Gastrocnemius medialis (tissue), 4 donors: ENCODE measurements at regions not wholly inside any gene's neighbourhood (a gene's known extent, or its start where the extent isn't known, plus 50 kb on each side); places are given as distances from the start of the nearest gene placed in this dataset.
"Not testable (repeated sequence)": the region's sequence is repeated elsewhere in the genome, so short reads cannot be mapped to it uniquely, and the experiment has no call there.

Experiments
- ATAC-seq, 2 donors: fragments of 150-250 bp; one replicate each; pipeline ENCODE4 v1.9.1; 2016
- DNase-seq, 2 donors: peaks; one replicate each; pipeline ENCODE4 v3.0.0-alpha.2; 2019
- H3K27ac ChIP-seq, 4 donors: fragments of 200-600 bp; sonication (generic); 1 replicate in 1 of 4; 2 replicates in 3 of 4; pipeline ENCODE4 v1.5.1; 2016 to 2018; ENCODE audit warnings: mild to moderate bottlenecking in 2 of 4, moderate library complexity in 1 of 4
- H3K27me3 ChIP-seq, 3 donors: fragments of 200-600 bp; sonication (generic) in 2 of 3; 1 replicate in 1 of 3; 2 replicates in 2 of 3; pipeline versions ENCODE4 v1.5.1 to v1.6.0; 2016 to 2019; ENCODE audit warnings: mild to moderate bottlenecking in 1 of 3, moderate library complexity in 1 of 3
- H3K36me3 ChIP-seq, 2 donors: fragments of 200-600 bp; sonication (generic) in 1 of 2; one replicate each; pipeline ENCODE4 v1.5.1; 2017 to 2018
- H3K4me1 ChIP-seq, 2 donors: fragments of 200-600 bp; sonication (generic) in 1 of 2; one replicate each; pipeline ENCODE4 v1.5.1; 2016 to 2017; ENCODE audit warnings: mild to moderate bottlenecking in 2 of 2
- H3K4me3 ChIP-seq, 4 donors: fragments of 200-600 bp; sonication (generic) in 3 of 4; 1 replicate in 1 of 4; 2 replicates in 3 of 4; pipeline ENCODE4 v1.5.1; 2016 to 2019; ENCODE audit warnings: mild to moderate bottlenecking in 2 of 4
- H3K9me3 ChIP-seq, 3 donors: fragments of 200-600 bp; sonication (generic) in 2 of 3; 1 replicate in 1 of 3; 2 replicates in 2 of 3; pipeline ENCODE4 v1.5.1; 2016 to 2019
- CTCF ChIP-seq, 5 experiments: fragments of 450-650 bp in 3 of 5; fragments of 200-600 bp in 2 of 5; sonication (generic) in 2 of 5; IDR thresholded peaks in 4 of 5; conservative IDR thresholded peaks in 1 of 5; 1 replicate in 4 of 5; 2 replicates in 1 of 5; pipeline ENCODE4 v1.5.1; 2016 to 2019; ENCODE audit warnings: antibody characterized with exemption in 5 of 5, mild to moderate bottlenecking in 3 of 5, moderate library complexity in 3 of 5
- POLR2A ChIP-seq, 2 donors: fragments of 450-650 bp; IDR thresholded peaks; one replicate each; pipeline ENCODE4 v1.6.1; 2017; ENCODE audit warnings: antibody characterized with exemption in 2 of 2, mild to moderate bottlenecking in 2 of 2, moderate library complexity in 2 of 2
- in situ Hi-C, 4 donors: fragments of 200-750 bp; cut with MboI; loops; one replicate each; pipeline versions ENCODE4 v1.15.0 to v1.8.0; 2017; ENCODE audit warnings: low sequenced_read_pairs in 4 of 4
- intact Hi-C: fragments of 100-400 bp; cut with DNase I; formaldehyde crosslinking; loops from one replicate; pipeline ENCODE4 v1.15.1; 2023; ENCODE audit warnings: low total_unique reads

GRCh38 chr14:105765893-105766614 is 239.7 kb downstream of the TMEM121 start:
- no peaks in the 10 kb centered on the region for H3K4me1 ChIP-seq
- H3K9me3 ChIP-seq: no peaks in the 10 kb centered on the region
- intact Hi-C loops (no loop called here), in situ Hi-C loops (no loop called here)
- TF ChIP-seq CTCF (IDR thresholded peaks at IDR 0.05 in 4 of 5, conservative IDR thresholded peaks at IDR 0.05 in 1 of 5) (no peak), POLR2A (IDR thresholded peaks at IDR 0.05) (no peak)
- H3K27ac ChIP-seq: no peak overlapping the region
- no peak overlapping the region for H3K4me3 ChIP-seq
- DNase-seq (no peak), ATAC-seq (no peak)
- H3K27me3 ChIP-seq: no peaks in the 10 kb centered on the region
- H3K36me3 ChIP-seq: no peaks in the 10 kb centered on the region

- no peaks in the 10 kb centered on the region for H3K4me1 ChIP-seq
- no peaks in the 10 kb centered on the region for H3K27me3 ChIP-seq
- no peaks in the 10 kb centered on the region for H3K9me3 ChIP-seq
- no peak overlapping the region for H3K4me3 ChIP-seq
- intact Hi-C loops: no loop called here
- H3K36me3 ChIP-seq: no peaks in the 10 kb centered on the region
- TF ChIP-seq CTCF (IDR thresholded peaks at IDR 0.05 in 4 of 5, conservative IDR thresholded peaks at IDR 0.05 in 1 of 5): no peak
- TF ChIP-seq POLR2A (IDR thresholded peaks at IDR 0.05): no peak
- no peak overlapping the region for H3K27ac ChIP-seq
- ATAC-seq: no peak
- DNase-seq: no peak
- in situ Hi-C loops: no loop called here
Measured at GRCh38 chr14:105767315-105767714, 240.9 kb downstream of the TMEM121 start.

- H3K9me3 ChIP-seq, H3K27ac ChIP-seq, DNase-seq, H3K27me3 ChIP-seq, ATAC-seq, H3K4me1 ChIP-seq, H3K36me3 ChIP-seq, in situ Hi-C loops, H3K4me3 ChIP-seq, intact Hi-C loops: not testable (repeated sequence)
Measured at GRCh38 chr14:105768039-105768438, 241.7 kb downstream of the TMEM121 start.

GRCh38 chr14:105769061-105769730 is 242.8 kb downstream of the TMEM121 start:
- H3K27ac ChIP-seq, intact Hi-C loops, in situ Hi-C loops, H3K36me3 ChIP-seq, H3K9me3 ChIP-seq, DNase-seq, ATAC-seq, H3K4me3 ChIP-seq, H3K27me3 ChIP-seq, H3K4me1 ChIP-seq: not testable (repeated sequence)

- H3K4me1 ChIP-seq, H3K9me3 ChIP-seq, ATAC-seq, H3K27me3 ChIP-seq, H3K36me3 ChIP-seq, in situ Hi-C loops, H3K4me3 ChIP-seq, H3K27ac ChIP-seq, intact Hi-C loops, DNase-seq: not testable (repeated sequence)
Measured at GRCh38 chr14:105770619-105771216, 244.3 kb downstream of the TMEM121 start.

- H3K4me3 ChIP-seq, H3K9me3 ChIP-seq, H3K27ac ChIP-seq, H3K4me1 ChIP-seq, ATAC-seq, in situ Hi-C loops, H3K36me3 ChIP-seq, H3K27me3 ChIP-seq, DNase-seq, intact Hi-C loops: not testable (repeated sequence)
Measured at GRCh38 chr14:105771261-105772226, 245.2 kb downstream of the TMEM121 start.

- H3K4me1 ChIP-seq, ATAC-seq, H3K27me3 ChIP-seq, in situ Hi-C loops, H3K9me3 ChIP-seq, H3K27ac ChIP-seq, H3K36me3 ChIP-seq, DNase-seq, H3K4me3 ChIP-seq, intact Hi-C loops: not testable (repeated sequence)
Measured at GRCh38 chr14:105772710-105773250, 246.4 kb downstream of the TMEM121 start.
